PFSK-1 (cell line): ENCODE measurements at regions not wholly inside any gene's neighbourhood (a gene's known extent, or its start where the extent isn't known, plus 50 kb on each side); places are given as distances from the start of the nearest gene placed in this dataset.

Source experiments
- FOXP2 ChIP-seq: optimal IDR thresholded peaks from 2 replicates; pipeline ENCODE3; 2011; ENCODE audit warnings: borderline replicate concordance, control low read depth, inconsistent platforms; ENCODE audit not compliant: insufficient read depth; ENCODE audit errors: extremely low read length, extremely low read depth
- POLR2AphosphoS5 ChIP-seq: IDR thresholded peaks from 2 replicates; pipeline ENCODE4 v1.6.1; 2012; ENCODE audit warnings: low read depth, mild to moderate bottlenecking, control low read depth, low read length, moderate library complexity
- SIN3A ChIP-seq: IDR thresholded peaks from 2 replicates; pipeline ENCODE4 v1.6.1; 2012; ENCODE audit warnings: mild to moderate bottlenecking, low read length, moderate library complexity, borderline replicate concordance; ENCODE audit not compliant: insufficient read depth
- TAF1 ChIP-seq: IDR thresholded peaks from 2 replicates; pipeline ENCODE4 v1.6.1; 2012; ENCODE audit warnings: low read length, control low read depth, borderline replicate concordance; ENCODE audit not compliant: insufficient read depth
- TF ChIP-seq, protein P1 (sequence below), 2 experiments: IDR thresholded peaks; 2 replicates each; pipeline versions ENCODE4 v1.6.1 to v1.8.0; 2011 to 2012; ENCODE audit warnings: low read depth in 2 of 2, low read length in 2 of 2, control low read depth in 1 of 2, inconsistent platforms in 1 of 2, mild to moderate bottlenecking in 1 of 2, moderate library complexity in 1 of 2; ENCODE audit not compliant: insufficient read depth in 1 of 2

DNA sequence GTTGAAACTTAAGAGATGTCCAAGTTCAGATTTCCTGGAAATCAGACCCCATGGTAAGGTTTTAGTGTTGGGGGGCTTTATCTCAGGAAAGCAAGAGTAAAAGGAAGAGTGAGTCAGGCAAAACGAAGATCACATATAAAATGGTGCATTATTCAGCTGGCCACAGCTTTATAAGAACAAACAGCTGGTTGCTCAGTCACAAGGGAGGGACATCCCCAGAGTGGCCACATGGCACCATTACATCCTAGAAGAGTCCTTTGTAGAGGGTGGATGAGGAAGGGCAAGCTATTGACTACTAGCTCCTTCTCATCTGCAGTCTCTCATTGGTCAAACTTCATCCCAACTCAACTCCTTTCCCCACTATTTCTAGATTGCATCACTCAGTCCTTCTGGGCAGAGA lies 68.3 kb upstream of the COL8A1 start:
- no peak for TF ChIP-seq TAF1
- TF ChIP-seq FOXP2: no peak
- no peak for TF ChIP-seq POLR2AphosphoS5
- TF ChIP-seq, protein P1, sequence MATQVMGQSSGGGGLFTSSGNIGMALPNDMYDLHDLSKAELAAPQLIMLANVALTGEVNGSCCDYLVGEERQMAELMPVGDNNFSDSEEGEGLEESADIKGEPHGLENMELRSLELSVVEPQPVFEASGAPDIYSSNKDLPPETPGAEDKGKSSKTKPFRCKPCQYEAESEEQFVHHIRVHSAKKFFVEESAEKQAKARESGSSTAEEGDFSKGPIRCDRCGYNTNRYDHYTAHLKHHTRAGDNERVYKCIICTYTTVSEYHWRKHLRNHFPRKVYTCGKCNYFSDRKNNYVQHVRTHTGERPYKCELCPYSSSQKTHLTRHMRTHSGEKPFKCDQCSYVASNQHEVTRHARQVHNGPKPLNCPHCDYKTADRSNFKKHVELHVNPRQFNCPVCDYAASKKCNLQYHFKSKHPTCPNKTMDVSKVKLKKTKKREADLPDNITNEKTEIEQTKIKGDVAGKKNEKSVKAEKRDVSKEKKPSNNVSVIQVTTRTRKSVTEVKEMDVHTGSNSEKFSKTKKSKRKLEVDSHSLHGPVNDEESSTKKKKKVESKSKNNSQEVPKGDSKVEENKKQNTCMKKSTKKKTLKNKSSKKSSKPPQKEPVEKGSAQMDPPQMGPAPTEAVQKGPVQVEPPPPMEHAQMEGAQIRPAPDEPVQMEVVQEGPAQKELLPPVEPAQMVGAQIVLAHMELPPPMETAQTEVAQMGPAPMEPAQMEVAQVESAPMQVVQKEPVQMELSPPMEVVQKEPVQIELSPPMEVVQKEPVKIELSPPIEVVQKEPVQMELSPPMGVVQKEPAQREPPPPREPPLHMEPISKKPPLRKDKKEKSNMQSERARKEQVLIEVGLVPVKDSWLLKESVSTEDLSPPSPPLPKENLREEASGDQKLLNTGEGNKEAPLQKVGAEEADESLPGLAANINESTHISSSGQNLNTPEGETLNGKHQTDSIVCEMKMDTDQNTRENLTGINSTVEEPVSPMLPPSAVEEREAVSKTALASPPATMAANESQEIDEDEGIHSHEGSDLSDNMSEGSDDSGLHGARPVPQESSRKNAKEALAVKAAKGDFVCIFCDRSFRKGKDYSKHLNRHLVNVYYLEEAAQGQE (IDR thresholded peaks at IDR 0.05; ENCODE audit: insufficient read depth in 1 of 2, low read depth in 2 of 2, low read length in 2 of 2): no peak
- no peak for TF ChIP-seq SIN3A

DNA sequence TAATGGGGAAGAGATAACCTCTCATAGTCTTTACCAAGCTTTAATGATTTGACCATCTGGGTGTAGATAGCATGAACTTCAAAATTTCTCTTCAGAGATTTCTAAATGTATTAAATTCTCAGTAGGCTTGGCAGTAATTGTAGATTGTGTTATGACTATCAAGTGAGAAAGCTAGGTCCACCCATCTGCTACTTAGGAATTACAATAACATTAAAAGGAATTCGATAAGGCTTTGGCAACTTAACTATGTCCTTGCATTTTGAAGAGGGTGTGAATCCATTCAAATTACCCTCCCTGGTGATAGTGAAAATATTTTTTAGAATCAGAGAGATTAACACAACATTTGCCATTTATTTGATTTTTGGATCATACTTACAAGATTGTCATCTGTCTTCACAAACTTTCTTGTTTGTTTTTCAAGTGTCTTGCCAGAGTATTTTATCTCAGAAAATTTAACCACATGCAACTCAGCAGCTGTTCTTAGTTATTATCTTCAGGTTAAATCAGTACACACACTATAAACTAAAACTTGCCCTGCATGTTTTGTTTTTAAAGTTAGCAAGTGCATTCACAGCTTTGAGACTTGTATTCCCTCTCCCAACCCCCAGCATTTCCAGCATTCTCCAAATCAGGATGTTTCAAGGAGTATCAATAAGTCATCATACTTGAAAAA lies 69.6 kb upstream of the COL8A1 start:
- TF ChIP-seq SIN3A (no peak), TAF1 (no peak), FOXP2 (no peak), POLR2AphosphoS5 (no peak)
- TF ChIP-seq, protein P1 (IDR thresholded peaks at IDR 0.05; ENCODE audit: insufficient read depth in 1 of 2, low read depth in 2 of 2, low read length in 2 of 2): no peak

DNA sequence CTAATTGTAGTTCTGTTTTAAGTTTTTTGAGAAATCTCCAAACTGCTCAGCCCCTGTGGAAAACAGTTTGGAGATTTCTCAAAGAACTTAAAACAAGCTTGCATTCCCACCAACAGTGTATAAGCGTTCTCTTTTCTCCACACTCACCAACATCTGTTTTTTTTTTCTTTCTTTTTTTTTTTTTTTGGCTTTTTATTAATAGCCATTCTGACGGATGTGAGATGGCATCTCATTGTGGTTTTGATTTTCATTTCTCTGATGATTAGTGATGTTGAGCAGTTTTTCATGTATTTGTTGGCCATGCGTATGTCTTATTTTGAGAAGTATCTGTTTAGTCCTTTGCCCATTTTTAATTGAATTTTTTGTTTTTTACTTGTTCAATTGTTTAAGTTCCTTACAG lies 73.1 kb upstream of the COL8A1 start:
- TF ChIP-seq SIN3A (no peak), FOXP2 (no peak), POLR2AphosphoS5 (no peak), TAF1 (no peak)
- TF ChIP-seq, protein P1 (IDR thresholded peaks at IDR 0.05; ENCODE audit: insufficient read depth in 1 of 2, low read depth in 2 of 2, low read length in 2 of 2): no peak

DNA sequence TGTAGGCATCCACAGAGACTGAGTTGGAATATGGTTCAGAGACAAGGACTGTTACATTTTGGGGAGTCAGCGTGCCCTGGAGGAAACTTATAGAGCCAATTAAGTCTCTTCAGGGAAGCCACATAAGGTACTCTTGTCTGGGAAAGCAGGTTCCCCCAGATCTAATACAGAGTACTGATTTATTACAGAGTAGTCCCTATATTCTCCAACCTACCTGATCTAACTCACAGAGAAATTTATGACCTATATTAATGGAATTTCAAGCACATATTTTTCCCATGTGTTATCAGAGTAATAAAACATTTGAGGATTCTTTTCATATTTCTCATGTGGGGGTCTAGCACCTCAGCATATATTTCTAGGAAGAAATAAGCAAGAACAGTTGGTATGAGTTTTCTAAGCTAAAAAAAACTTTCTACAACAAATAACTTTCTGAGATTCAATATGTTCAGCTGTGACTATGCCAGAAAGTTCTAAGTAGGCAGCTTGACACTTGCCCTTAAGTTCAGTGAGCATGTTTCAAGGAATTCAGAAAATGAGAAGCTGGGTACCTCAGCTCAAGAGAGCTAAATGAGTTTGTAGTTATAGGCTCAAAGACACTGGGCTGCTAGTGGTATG lies 75.3 kb upstream of the COL8A1 start:
- no peak for TF ChIP-seq POLR2AphosphoS5
- TF ChIP-seq SIN3A: no peak
- no peak for TF ChIP-seq FOXP2
- TF ChIP-seq TAF1: no peak
- TF ChIP-seq, protein P1 (IDR thresholded peaks at IDR 0.05; ENCODE audit: insufficient read depth in 1 of 2, low read depth in 2 of 2, low read length in 2 of 2): no peak
